MM.1S (cell line): ENCODE measurements at regions not wholly inside any gene's neighbourhood (a gene's known extent, or its start where the extent isn't known, plus 50 kb on each side); places are given as distances from the start of the nearest gene placed in this dataset.

ENCODE experiments used
- DNase-seq: peaks from one replicate; pipeline ENCODE4 v3.0.0-alpha.2; 2015
- H2AFZ ChIP-seq: fragments of 300-600 bp; sonication (generic); 2 replicates; pipeline ENCODE4 v1.6.0; 2016; ENCODE audit warnings: antibody characterized with exemption, low read length
- H3F3A ChIP-seq: fragments of 300-600 bp; sonication (generic); 2 replicates; pipeline ENCODE4 v1.6.1; 2016; ENCODE audit warnings: mild to moderate bottlenecking, antibody characterized with exemption, low read length, moderate library complexity, mixed read lengths; ENCODE audit not compliant: insufficient read depth
- H3K27ac ChIP-seq: fragments of 300-600 bp; sonication (generic); 2 replicates; pipeline ENCODE4 v1.5.1; 2016; ENCODE audit warnings: mild to moderate bottlenecking, low read length
- H3K27me3 ChIP-seq: fragments of 300-600 bp; sonication (generic); replicated peaks from 2 replicates; pipeline ENCODE4 v1.6.0; 2016; ENCODE audit warnings: low read length; ENCODE audit not compliant: insufficient read depth
- H3K36me3 ChIP-seq: fragments of 300-600 bp; sonication (generic); replicated peaks from 2 replicates; pipeline ENCODE4 v1.6.1; 2016; ENCODE audit warnings: mild to moderate bottlenecking, low read length, mixed read lengths; ENCODE audit not compliant: insufficient read depth
- H3K4me1 ChIP-seq: fragments of 300-600 bp; sonication (generic); 2 replicates; pipeline ENCODE4 v1.6.1; 2016; ENCODE audit warnings: low read length, mixed read lengths
- H3K4me2 ChIP-seq: fragments of 300-600 bp; sonication (generic); 2 replicates; pipeline ENCODE4 v1.6.0; 2016; ENCODE audit warnings: low read depth, low read length
- H3K4me3 ChIP-seq: fragments of 300-600 bp; sonication (generic); 2 replicates; pipeline ENCODE4 v1.5.1; 2016; ENCODE audit warnings: low read length, mixed read lengths
- H3K79me2 ChIP-seq: fragments of 300-600 bp; sonication (generic); 2 replicates; pipeline ENCODE4 v1.6.1; 2016; ENCODE audit warnings: mixed run types, low read length, mixed read lengths
- H3K9ac ChIP-seq: fragments of 300-600 bp; sonication (generic); 2 replicates; pipeline ENCODE4 v1.6.1; 2016; ENCODE audit warnings: low read length, mixed read lengths
- H3K9me2 ChIP-seq: fragments of 300-600 bp; sonication (generic); replicated peaks from 2 replicates; pipeline ENCODE4 v1.6.1; 2016; ENCODE audit warnings: mild to moderate bottlenecking, low read length, mixed read lengths; ENCODE audit not compliant: insufficient read depth
- H3K9me3 ChIP-seq: fragments of 300-600 bp; sonication (generic); replicated peaks from 2 replicates; pipeline ENCODE4 v1.6.1; 2016; ENCODE audit warnings: mild to moderate bottlenecking, low read length, mixed read lengths; ENCODE audit not compliant: insufficient read depth
- H4K20me1 ChIP-seq: fragments of 300-600 bp; sonication (generic); 2 replicates; pipeline ENCODE4 v1.6.1; 2016; ENCODE audit warnings: mild to moderate bottlenecking, low read length, moderate library complexity, mixed read lengths; ENCODE audit not compliant: insufficient read depth
- CTCF ChIP-seq: fragments of 300-600 bp; sonication (generic); IDR thresholded peaks from 2 replicates; pipeline ENCODE4 v1.5.1; 2016; ENCODE audit warnings: antibody characterized with exemption, low read length, mixed read lengths
- EZH2 ChIP-seq: fragments of 300-600 bp; sonication (generic); optimal IDR thresholded peaks from 2 replicates; pipeline ENCODE3; 2017; ENCODE audit warnings: low read depth, mild to moderate bottlenecking, antibody characterized with exemption, low read length, mixed read lengths
- EZH2phosphoT487 ChIP-seq: fragments of 300-600 bp; sonication (generic); IDR thresholded peaks from 2 replicates; pipeline ENCODE4 v1.6.1; 2018; ENCODE audit warnings: antibody characterized with exemption, low read length

GRCh38 chr7:85516675-85517074 is 329.8 kb upstream of the SEMA3D start:
- H3F3A ChIP-seq, result no peaks in the 10 kb centered on the region
- no peak for DNase-seq

GRCh38 chr7:85512790-85513189 is 325.9 kb upstream of the SEMA3D start:
- Histone ChIP-seq H3K36me3 (no peaks in the 10 kb centered on the region), H3K4me1 (no peaks in the 10 kb centered on the region), H3K9me2 (no peaks in the 10 kb centered on the region), H2AFZ (no peak overlapping the region), H3K27me3 (no peaks in the 10 kb centered on the region), H3K9ac (no peak overlapping the region), H3K79me2 (no peaks in the 10 kb centered on the region), H3K27ac (no peak overlapping the region), H3K4me2 (no peak overlapping the region), H4K20me1 (no peaks in the 10 kb centered on the region), H3K9me3 (no peaks in the 10 kb centered on the region), H3F3A (no peaks in the 10 kb centered on the region), H3K4me3 (no peak overlapping the region)
- TF ChIP-seq CTCF (no peak), EZH2 (no peak), EZH2phosphoT487 (no peak)
- no peak for DNase-seq

More at GRCh38 chr7:85516675-85517074, 329.8 kb upstream of the SEMA3D start:
- Histone ChIP-seq H3K36me3 (no peaks in the 10 kb centered on the region), H3K4me1 (no peaks in the 10 kb centered on the region), H3K9ac (no peak overlapping the region), H3K9me3 (no peaks in the 10 kb centered on the region), H3K4me2 (no peak overlapping the region), H3K4me3 (no peak overlapping the region), H3K79me2 (no peaks in the 10 kb centered on the region), H4K20me1 (no peaks in the 10 kb centered on the region), H3K27me3 (no peaks in the 10 kb centered on the region), H3K9me2 (no peaks in the 10 kb centered on the region), H3K27ac (no peak overlapping the region), H2AFZ (no peak overlapping the region)
- TF ChIP-seq CTCF (no peak), EZH2 (no peak), EZH2phosphoT487 (no peak)

- no peaks in the 10 kb centered on the region for H3K9me3 ChIP-seq
- no peaks in the 10 kb centered on the region for H3K27me3 ChIP-seq
- no peak overlapping the region for H3K9ac ChIP-seq
- TF ChIP-seq CTCF (no peak), EZH2phosphoT487 (no peak), EZH2 (no peak)
- no peak overlapping the region for H3K4me3 ChIP-seq
- H3K79me2 ChIP-seq, result no peaks in the 10 kb centered on the region
- no peaks in the 10 kb centered on the region for H4K20me1 ChIP-seq
- no peak overlapping the region for H3K4me2 ChIP-seq
- no peaks in the 10 kb centered on the region for H3F3A ChIP-seq
- H3K27ac ChIP-seq, result no peak overlapping the region
- H2AFZ ChIP-seq, result no peak overlapping the region
- DNase-seq, result no peak
- no peaks in the 10 kb centered on the region for H3K36me3 ChIP-seq
- H3K4me1 ChIP-seq, result no peaks in the 10 kb centered on the region
- H3K9me2 ChIP-seq, result no peaks in the 10 kb centered on the region
These were observed 323.4 kb upstream of the SEMA3D start for GRCh38 chr7:85510287-85510686.
